ENCODE measurements at regions not wholly inside any gene's neighbourhood (a gene's known extent, or its start where the extent isn't known, plus 50 kb on each side); places are given as distances from the start of the nearest gene placed in this dataset.

- no peak for TF ChIP-seq CSRNP3 (CRISPR knock-in tag; IDR thresholded peaks at IDR 0.05)
- TF ChIP-seq SNAI2 (CRISPR knock-in tag; IDR thresholded peaks at IDR 0.05) = no peak
- TF ChIP-seq ESRRG (CRISPR knock-in tag; IDR thresholded peaks at IDR 0.05) = no peak
- TF ChIP-seq ZNF8 (CRISPR knock-in tag; IDR thresholded peaks at IDR 0.05) = no peak
- TF ChIP-seq TCF4 (CRISPR knock-in tag; IDR thresholded peaks at IDR 0.05; ENCODE audit: borderline replicate concordance) = no peak
- no peak for TF ChIP-seq ZNF70 (CRISPR knock-in tag; IDR thresholded peaks at IDR 0.05)
- no peak for TF ChIP-seq BACH2 (CRISPR knock-in tag; IDR thresholded peaks at IDR 0.05; ENCODE audit: borderline replicate concordance)
- no peak for TF ChIP-seq PATZ1 (CRISPR knock-in tag; IDR thresholded peaks at IDR 0.05; ENCODE audit: borderline replicate concordance)
- TF ChIP-seq TOX (CRISPR knock-in tag; IDR thresholded peaks at IDR 0.05; ENCODE audit: borderline replicate concordance) = no peak
- no peak for TF ChIP-seq OSR1 (CRISPR knock-in tag; IDR thresholded peaks at IDR 0.05)
- TF ChIP-seq ZFP30 (CRISPR knock-in tag; IDR thresholded peaks at IDR 0.05) = no peak
- TF ChIP-seq ZFP3 (CRISPR knock-in tag; IDR thresholded peaks at IDR 0.05) = no peak
- TF ChIP-seq POU6F1 (CRISPR knock-in tag; IDR thresholded peaks at IDR 0.05; ENCODE audit: borderline replicate concordance, low read depth) = no peak
- no peak for ATAC-seq
These were observed 456.6 kb upstream of the CCDC54 start for GRCh38 chr3:106920609-106921008.

GRCh38 chr3:106929081-106929480, 448.2 kb upstream of the CCDC54 start:
- ATAC-seq = no peak
- no peak for TF ChIP-seq ISL1 (CRISPR knock-in tag; IDR thresholded peaks at IDR 0.05)
- no peak for TF ChIP-seq TOX (CRISPR knock-in tag; IDR thresholded peaks at IDR 0.05; ENCODE audit: borderline replicate concordance)
- TF ChIP-seq GLIS3 (CRISPR knock-in tag; IDR thresholded peaks at IDR 0.05) = no peak
- TF ChIP-seq ESRRG (CRISPR knock-in tag; IDR thresholded peaks at IDR 0.05) = no peak
- no peak for TF ChIP-seq ZNF70 (CRISPR knock-in tag; IDR thresholded peaks at IDR 0.05)
- TF ChIP-seq PATZ1 (CRISPR knock-in tag; IDR thresholded peaks at IDR 0.05; ENCODE audit: borderline replicate concordance) = no peak
- TF ChIP-seq CSDC2 (CRISPR knock-in tag; IDR thresholded peaks at IDR 0.05) = no peak
- TF ChIP-seq OSR1 (CRISPR knock-in tag; IDR thresholded peaks at IDR 0.05) = no peak
- TF ChIP-seq BACH2 (CRISPR knock-in tag; IDR thresholded peaks at IDR 0.05; ENCODE audit: borderline replicate concordance) = no peak
- no peak for TF ChIP-seq POU6F1 (CRISPR knock-in tag; IDR thresholded peaks at IDR 0.05; ENCODE audit: borderline replicate concordance, low read depth)
- TF ChIP-seq CREB5 (CRISPR knock-in tag; IDR thresholded peaks at IDR 0.05; ENCODE audit: low read depth) = no peak
- no peak for TF ChIP-seq ZNF565 (CRISPR knock-in tag; conservative IDR thresholded peaks at IDR 0.05; ENCODE audit: low read depth)

- no peak for ATAC-seq
- TF ChIP-seq ZC3H10 (CRISPR knock-in tag; IDR thresholded peaks at IDR 0.05) = no peak
- no peak for TF ChIP-seq CSRNP3 (CRISPR knock-in tag; IDR thresholded peaks at IDR 0.05)
- no peak for TF ChIP-seq ZNF70 (CRISPR knock-in tag; IDR thresholded peaks at IDR 0.05)
- TF ChIP-seq PATZ1 (CRISPR knock-in tag; IDR thresholded peaks at IDR 0.05; ENCODE audit: borderline replicate concordance) = no peak
- no peak for TF ChIP-seq SNAI2 (CRISPR knock-in tag; IDR thresholded peaks at IDR 0.05)
- no peak for TF ChIP-seq CSDC2 (CRISPR knock-in tag; IDR thresholded peaks at IDR 0.05)
- TF ChIP-seq RARB (CRISPR knock-in tag; IDR thresholded peaks at IDR 0.05) = no peak
- TF ChIP-seq ARNTL (CRISPR knock-in tag; IDR thresholded peaks at IDR 0.05; ENCODE audit: borderline replicate concordance, low read depth) = no peak
- no peak for TF ChIP-seq ISL1 (CRISPR knock-in tag; IDR thresholded peaks at IDR 0.05)
- no peak for TF ChIP-seq ZNF565 (CRISPR knock-in tag; conservative IDR thresholded peaks at IDR 0.05; ENCODE audit: low read depth)
These were observed 447.2 kb upstream of the CCDC54 start for GRCh38 chr3:106930086-106930485.

Measured in SK-N-SH treated with all-trans-retinoic acid at 6 μM for 48 hours (cell line).